Loucy (cell line): ENCODE measurements at regions not wholly inside any gene's neighbourhood (a gene's known extent, or its start where the extent isn't known, plus 50 kb on each side); places are given as distances from the start of the nearest gene placed in this dataset.

Source experiments
- H2AFZ ChIP-seq: fragments of 200-600 bp; sonication (generic); 2 replicates; pipeline ENCODE4 v1.6.0; 2016; ENCODE audit warnings: antibody characterized with exemption, mild to moderate bottlenecking, low read length, moderate library complexity
- H3F3A ChIP-seq: fragments of 200-600 bp; 2 replicates; pipeline ENCODE4 v1.6.0; 2016; ENCODE audit warnings: antibody characterized with exemption, low read depth, mild to moderate bottlenecking
- H3K27me3 ChIP-seq: fragments of 200-600 bp; sonication (generic); 2 replicates; pipeline ENCODE4 v1.6.1; 2014; ENCODE audit warnings: low read length, mild to moderate bottlenecking; ENCODE audit not compliant: insufficient read depth, poor library complexity, severe bottlenecking
- H3K36me3 ChIP-seq: fragments of 200-600 bp; sonication (generic); 2 replicates; pipeline ENCODE4 v1.6.1; 2016; ENCODE audit warnings: low read length; ENCODE audit not compliant: insufficient read depth
- H3K4me1 ChIP-seq: fragments of 200-600 bp; sonication (generic); 2 replicates; pipeline ENCODE4 v1.5.1; 2014; ENCODE audit warnings: low read length, mild to moderate bottlenecking; ENCODE audit not compliant: insufficient read depth, poor library complexity, severe bottlenecking
- H3K4me2 ChIP-seq: fragments of 200-600 bp; sonication (generic); 2 replicates; pipeline ENCODE4 v1.6.0; 2014; ENCODE audit warnings: antibody characterized with exemption, low read length, low read depth, mild to moderate bottlenecking; ENCODE audit not compliant: poor library complexity, severe bottlenecking
- H3K4me3 ChIP-seq: fragments of 200-600 bp; sonication (generic); 2 replicates; pipeline ENCODE4 v1.5.1; 2014; ENCODE audit warnings: low read length, mild to moderate bottlenecking, mixed read lengths; ENCODE audit not compliant: poor library complexity, severe bottlenecking
- H3K79me2 ChIP-seq: fragments of 200-600 bp; sonication (generic); 2 replicates; pipeline ENCODE4 v1.6.1; 2014; ENCODE audit warnings: low read length; ENCODE audit not compliant: insufficient read depth
- H3K9ac ChIP-seq: fragments of 200-600 bp; sonication (generic); 2 replicates; pipeline ENCODE4 v1.6.0; 2014; ENCODE audit warnings: mild to moderate bottlenecking, low read depth, low read length, moderate library complexity; ENCODE audit not compliant: poor library complexity, severe bottlenecking
- H3K9me2 ChIP-seq: fragments of 200-600 bp; sonication (generic); replicated peaks from 2 replicates; pipeline ENCODE4 v1.6.1; 2016; ENCODE audit warnings: low read depth, low read length, mixed read lengths
- H3K9me3 ChIP-seq: fragments of 200-600 bp; sonication (generic); 2 replicates; pipeline ENCODE4 v1.6.1; 2014; ENCODE audit warnings: mild to moderate bottlenecking, antibody characterized with exemption, low read length, low read depth; ENCODE audit not compliant: insufficient read depth
- H4K20me1 ChIP-seq: fragments of 200-600 bp; sonication (generic); 2 replicates; pipeline ENCODE4 v1.6.0; 2014; ENCODE audit warnings: antibody characterized with exemption, low read length, mild to moderate bottlenecking; ENCODE audit not compliant: insufficient read depth, poor library complexity, severe bottlenecking
- CTCF ChIP-seq: fragments of 200-600 bp; sonication (generic); conservative IDR thresholded peaks from 2 replicates; pipeline ENCODE4 v1.5.1; 2014; ENCODE audit warnings: mild to moderate bottlenecking, antibody characterized with exemption, low read length
- EZH2phosphoT487 ChIP-seq: fragments of 200-600 bp; IDR thresholded peaks from 2 replicates; pipeline ENCODE4 v1.6.1; 2018; ENCODE audit warnings: antibody characterized with exemption, mild to moderate bottlenecking, moderate library complexity, borderline replicate concordance

GRCh38 chr3:64961301-64961700 is 273.5 kb upstream of the ADAMTS9 start:
- H3F3A ChIP-seq: no peaks in the 10 kb centered on the region
- H4K20me1 ChIP-seq: no peaks in the 10 kb centered on the region
- TF ChIP-seq CTCF (no peak), EZH2phosphoT487 (no peak)
- H3K79me2 ChIP-seq: no peaks in the 10 kb centered on the region
- H3K4me1 ChIP-seq: no peaks in the 10 kb centered on the region
- H3K27me3 ChIP-seq: no peaks in the 10 kb centered on the region
- no peak overlapping the region for H3K9ac ChIP-seq
- H2AFZ ChIP-seq: no peak overlapping the region
- no peaks in the 10 kb centered on the region for H3K9me2 ChIP-seq
- no peaks in the 10 kb centered on the region for H3K9me3 ChIP-seq
- H3K4me2 ChIP-seq: no peak overlapping the region
- H3K4me3 ChIP-seq: no peak overlapping the region
- no peaks in the 10 kb centered on the region for H3K36me3 ChIP-seq

GRCh38 chr3:64958199-64958843 is 270.5 kb upstream of the ADAMTS9 start:
- H3K9me3 ChIP-seq: no peaks in the 10 kb centered on the region
- no peaks in the 10 kb centered on the region for H3F3A ChIP-seq
- H3K4me1 ChIP-seq: no peaks in the 10 kb centered on the region
- H3K36me3 ChIP-seq: no peaks in the 10 kb centered on the region
- no peaks in the 10 kb centered on the region for H3K9me2 ChIP-seq
- no peak overlapping the region for H3K4me3 ChIP-seq
- H3K4me2 ChIP-seq: no peak overlapping the region
- TF ChIP-seq EZH2phosphoT487 (no peak), CTCF (no peak)
- no peaks in the 10 kb centered on the region for H3K79me2 ChIP-seq
- H3K9ac ChIP-seq: no peak overlapping the region
- H3K27me3 ChIP-seq: no peaks in the 10 kb centered on the region
- no peaks in the 10 kb centered on the region for H4K20me1 ChIP-seq
- H2AFZ ChIP-seq: no peak overlapping the region

DNA sequence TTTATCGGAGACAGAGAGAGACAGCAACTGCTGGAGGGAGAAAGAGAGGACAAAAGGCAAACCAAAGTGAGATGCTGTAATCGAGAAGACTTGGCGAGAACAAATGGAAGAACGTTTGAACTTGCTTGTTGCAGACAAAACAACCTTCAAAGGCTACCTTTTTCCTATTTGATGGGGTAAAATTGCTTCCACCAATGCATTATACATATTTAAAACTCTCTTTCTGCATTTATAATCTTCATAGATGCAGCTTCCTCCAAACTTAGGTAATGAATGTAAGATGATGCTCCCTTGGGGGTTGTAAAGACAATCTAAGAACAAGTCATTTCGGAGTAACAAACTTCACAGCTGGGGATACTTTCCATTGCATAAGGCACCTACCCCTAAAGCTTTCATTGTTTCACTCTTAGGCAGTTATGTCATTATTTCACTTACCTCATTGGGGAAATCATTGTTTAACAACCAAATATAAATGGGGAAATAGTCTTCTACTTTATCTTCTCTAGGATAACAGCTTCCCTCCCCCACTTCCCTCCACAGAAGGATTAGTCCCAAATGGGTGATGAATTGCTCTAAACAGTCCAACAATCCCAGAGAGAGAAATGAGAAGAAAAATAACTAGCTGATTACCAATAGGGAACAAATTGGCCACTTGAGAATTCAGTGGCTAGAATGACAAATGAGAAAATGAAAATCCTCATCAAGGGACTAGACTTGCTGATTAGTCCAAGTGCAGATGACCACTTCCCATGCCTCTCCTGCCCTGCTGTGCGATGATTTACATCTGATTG is 269.8 kb upstream of the ADAMTS9 start:
- no peaks in the 10 kb centered on the region for H3K9me3 ChIP-seq
- H3K79me2 ChIP-seq: no peaks in the 10 kb centered on the region
- H3K4me1 ChIP-seq: no peaks in the 10 kb centered on the region
- H3K27me3 ChIP-seq: no peaks in the 10 kb centered on the region
- no peak overlapping the region for H3K9ac ChIP-seq
- H3F3A ChIP-seq: no peaks in the 10 kb centered on the region
- no peaks in the 10 kb centered on the region for H3K9me2 ChIP-seq
- no peak overlapping the region for H3K4me3 ChIP-seq
- H3K36me3 ChIP-seq: no peaks in the 10 kb centered on the region
- no peak overlapping the region for H2AFZ ChIP-seq
- no peak overlapping the region for H3K4me2 ChIP-seq
- no peak for TF ChIP-seq CTCF
- no peak for TF ChIP-seq EZH2phosphoT487
- H4K20me1 ChIP-seq: no peaks in the 10 kb centered on the region
